Neural cell (in vitro differentiated cells): ENCODE measurements at regions not wholly inside any gene's neighbourhood (a gene's known extent, or its start where the extent isn't known, plus 50 kb on each side); places are given as distances from the start of the nearest gene placed in this dataset.

ENCODE experiments used
- H2AFZ ChIP-seq: fragments of 200-600, 300-800 bp; sonication (generic), shearing (Covaris generic); 2 replicates; pipeline ENCODE4 v1.6.0; 2014; ENCODE audit warnings: low read depth, mild to moderate bottlenecking, antibody characterized with exemption, low read length, moderate library complexity
- H3F3A ChIP-seq: fragments of 200-600 bp; shearing (Covaris generic); 2 replicates; pipeline ENCODE4 v1.6.1; 2016; ENCODE audit warnings: mild to moderate bottlenecking, moderate library complexity, mixed read lengths, antibody characterized with exemption, low read length; ENCODE audit not compliant: insufficient read depth, poor library complexity, severe bottlenecking
- H3K27ac ChIP-seq: fragments of 200-600, 300-800 bp; sonication (generic), shearing (Covaris generic); 2 replicates; pipeline ENCODE4 v1.5.1; 2014; ENCODE audit warnings: mild to moderate bottlenecking, low read length, moderate library complexity
- H3K27me3 ChIP-seq: fragments of 300-800, 200-600 bp; sonication (generic), shearing (Covaris generic); 2 replicates; pipeline ENCODE4 v1.6.0; 2014; ENCODE audit warnings: mild to moderate bottlenecking, low read depth, low read length, moderate library complexity; ENCODE audit not compliant: insufficient read depth
- H3K36me3 ChIP-seq: fragments of 300-800, 200-600 bp; sonication (generic), shearing (Covaris generic); 2 replicates; pipeline ENCODE4 v1.5.1; 2014; ENCODE audit warnings: mild to moderate bottlenecking, antibody characterized with exemption, low read length, moderate library complexity; ENCODE audit not compliant: insufficient read depth
- H3K4me2 ChIP-seq: fragments of 300-800, 200-600 bp; sonication (generic), shearing (Covaris generic); 2 replicates; pipeline ENCODE4 v1.6.0; 2014; ENCODE audit warnings: mild to moderate bottlenecking, low read length
- H3K4me3 ChIP-seq: fragments of 300-800, 200-600 bp; sonication (generic), shearing (Covaris generic); 2 replicates; pipeline ENCODE4 v1.5.1; 2014; ENCODE audit warnings: mild to moderate bottlenecking, low read length, moderate library complexity
- H3K79me2 ChIP-seq: fragments of 200-600 bp; shearing (Covaris generic); replicated peaks from 2 replicates; pipeline ENCODE4 v1.6.0; 2014; ENCODE audit warnings: mild to moderate bottlenecking, low read length, moderate library complexity; ENCODE audit not compliant: insufficient read depth
- H3K9ac ChIP-seq: fragments of 300-800, 200-600 bp; sonication (generic), shearing (Covaris generic); 2 replicates; pipeline ENCODE4 v1.6.1; 2016; ENCODE audit warnings: mild to moderate bottlenecking, low read length, mixed read lengths
- H3K9me2 ChIP-seq: fragments of 200-600 bp; shearing (Covaris generic); 2 replicates; pipeline ENCODE4 v1.6.1; 2016; ENCODE audit warnings: mild to moderate bottlenecking, low read length, mixed read lengths; ENCODE audit not compliant: insufficient read depth
- H3K9me3 ChIP-seq: fragments of 200-600, 300-800 bp; sonication (generic), shearing (Covaris generic); 2 replicates; pipeline ENCODE4 v1.6.1; 2016; ENCODE audit warnings: mild to moderate bottlenecking, mixed run types, low read length, moderate library complexity, mixed read lengths
- H4K20me1 ChIP-seq: fragments of 200-600 bp; shearing (Covaris generic); 2 replicates; pipeline ENCODE4 v1.6.1; 2016; ENCODE audit warnings: mild to moderate bottlenecking, mixed run types; ENCODE audit not compliant: insufficient read depth
- CTCF ChIP-seq: fragments of 450-650 bp; IDR thresholded peaks from 2 replicates; pipeline ENCODE4 v1.5.1; 2014; ENCODE audit warnings: antibody characterized with exemption, mild to moderate bottlenecking, moderate library complexity; ENCODE audit not compliant: poor library complexity, severe bottlenecking
- EP300 ChIP-seq: fragments of 450-650 bp; conservative IDR thresholded peaks from 2 replicates; pipeline ENCODE4 v1.6.1; 2014; ENCODE audit warnings: antibody characterized with exemption, mild to moderate bottlenecking, moderate library complexity; ENCODE audit not compliant: poor library complexity, severe bottlenecking
- EZH2 ChIP-seq: fragments of 200-600, 300-800 bp; shearing (Covaris generic), sonication (generic); IDR thresholded peaks from 2 replicates; pipeline ENCODE4 v1.6.1; 2014; ENCODE audit warnings: antibody characterized with exemption, low read length, borderline replicate concordance, mild to moderate bottlenecking; ENCODE audit not compliant: insufficient read depth, poor library complexity, severe bottlenecking
- MXI1 ChIP-seq: fragments of 450-650 bp; conservative IDR thresholded peaks from 2 replicates; pipeline ENCODE4 v1.6.1; 2014; ENCODE audit warnings: antibody characterized with exemption, mild to moderate bottlenecking; ENCODE audit not compliant: poor library complexity, severe bottlenecking
- POLR2AphosphoS5 ChIP-seq: IDR thresholded peaks from 2 replicates; pipeline ENCODE4 v1.6.1; 2012
- RAD21 ChIP-seq: fragments of 450-650 bp; conservative IDR thresholded peaks from 2 replicates; pipeline ENCODE4 v1.6.1; 2014; ENCODE audit warnings: antibody characterized with exemption, mild to moderate bottlenecking, moderate library complexity
- SMC3 ChIP-seq: fragments of 450-650 bp; conservative IDR thresholded peaks from 2 replicates; pipeline ENCODE4 v1.6.1; 2014; ENCODE audit warnings: antibody characterized with exemption, mild to moderate bottlenecking, moderate library complexity; ENCODE audit not compliant: poor library complexity
- TAF1 ChIP-seq: IDR thresholded peaks from 2 replicates; pipeline ENCODE4 v1.6.1; 2012; ENCODE audit warnings: low read depth
- TF ChIP-seq, protein P1 (sequence below): IDR thresholded peaks from 2 replicates; pipeline ENCODE4 v1.6.1; 2012; ENCODE audit warnings: borderline replicate concordance

GRCh38 chr4:59646082-59646481 is 1554.0 kb upstream of the ADGRL3 start:
- Histone ChIP-seq H4K20me1 (no peaks in the 10 kb centered on the region), H3K36me3 (no peaks in the 10 kb centered on the region), H3K9ac (no peak overlapping the region), H3K4me3 (no peak overlapping the region), H3K27me3 (no peaks in the 10 kb centered on the region), H3K9me2 (no peaks in the 10 kb centered on the region), H3K27ac (no peak overlapping the region), H3F3A (no peaks in the 10 kb centered on the region), H3K79me2 (no peaks in the 10 kb centered on the region), H2AFZ (no peak overlapping the region), H3K9me3 (no peaks in the 10 kb centered on the region), H3K4me2 (no peak overlapping the region)
- TF ChIP-seq EZH2 = no peak
- TF ChIP-seq CTCF = no peak

- H3K4me2 ChIP-seq = no peak overlapping the region
- no peaks in the 10 kb centered on the region for H3K27me3 ChIP-seq
- no peaks in the 10 kb centered on the region for H3K9me3 ChIP-seq
- no peak overlapping the region for H3K9ac ChIP-seq
- no peaks in the 10 kb centered on the region for H4K20me1 ChIP-seq
- H3K4me3 ChIP-seq = no peak overlapping the region
- H3F3A ChIP-seq = no peaks in the 10 kb centered on the region
- H3K79me2 ChIP-seq = no peaks in the 10 kb centered on the region
- TF ChIP-seq CTCF (no peak), MXI1 (no peak), EZH2 (no peak), TAF1 (no peak), POLR2AphosphoS5 (no peak), EP300 (no peak), SMC3 (no peak), RAD21 (no peak)
- TF ChIP-seq, protein P1, sequence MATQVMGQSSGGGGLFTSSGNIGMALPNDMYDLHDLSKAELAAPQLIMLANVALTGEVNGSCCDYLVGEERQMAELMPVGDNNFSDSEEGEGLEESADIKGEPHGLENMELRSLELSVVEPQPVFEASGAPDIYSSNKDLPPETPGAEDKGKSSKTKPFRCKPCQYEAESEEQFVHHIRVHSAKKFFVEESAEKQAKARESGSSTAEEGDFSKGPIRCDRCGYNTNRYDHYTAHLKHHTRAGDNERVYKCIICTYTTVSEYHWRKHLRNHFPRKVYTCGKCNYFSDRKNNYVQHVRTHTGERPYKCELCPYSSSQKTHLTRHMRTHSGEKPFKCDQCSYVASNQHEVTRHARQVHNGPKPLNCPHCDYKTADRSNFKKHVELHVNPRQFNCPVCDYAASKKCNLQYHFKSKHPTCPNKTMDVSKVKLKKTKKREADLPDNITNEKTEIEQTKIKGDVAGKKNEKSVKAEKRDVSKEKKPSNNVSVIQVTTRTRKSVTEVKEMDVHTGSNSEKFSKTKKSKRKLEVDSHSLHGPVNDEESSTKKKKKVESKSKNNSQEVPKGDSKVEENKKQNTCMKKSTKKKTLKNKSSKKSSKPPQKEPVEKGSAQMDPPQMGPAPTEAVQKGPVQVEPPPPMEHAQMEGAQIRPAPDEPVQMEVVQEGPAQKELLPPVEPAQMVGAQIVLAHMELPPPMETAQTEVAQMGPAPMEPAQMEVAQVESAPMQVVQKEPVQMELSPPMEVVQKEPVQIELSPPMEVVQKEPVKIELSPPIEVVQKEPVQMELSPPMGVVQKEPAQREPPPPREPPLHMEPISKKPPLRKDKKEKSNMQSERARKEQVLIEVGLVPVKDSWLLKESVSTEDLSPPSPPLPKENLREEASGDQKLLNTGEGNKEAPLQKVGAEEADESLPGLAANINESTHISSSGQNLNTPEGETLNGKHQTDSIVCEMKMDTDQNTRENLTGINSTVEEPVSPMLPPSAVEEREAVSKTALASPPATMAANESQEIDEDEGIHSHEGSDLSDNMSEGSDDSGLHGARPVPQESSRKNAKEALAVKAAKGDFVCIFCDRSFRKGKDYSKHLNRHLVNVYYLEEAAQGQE = no peak
- H3K36me3 ChIP-seq = no peaks in the 10 kb centered on the region
- H3K9me2 ChIP-seq = no peaks in the 10 kb centered on the region
- H2AFZ ChIP-seq = no peak overlapping the region
- H3K27ac ChIP-seq = no peak overlapping the region
Measured at GRCh38 chr4:59647011-59647410, 1553.1 kb upstream of the ADGRL3 start.
